22Rv1 (cell line): ENCODE measurements at regions not wholly inside any gene's neighbourhood (a gene's known extent, or its start where the extent isn't known, plus 50 kb on each side); places are given as distances from the start of the nearest gene placed in this dataset.

Experiments
- H3K27ac ChIP-seq: fragments of 450-650 bp; 2 replicates; pipeline ENCODE4 v1.5.1; 2017
- CTCF ChIP-seq: fragments of 450-650 bp; IDR thresholded peaks from 2 replicates; pipeline ENCODE4 v1.5.1; 2017; ENCODE audit warnings: mild to moderate bottlenecking
- ZFX ChIP-seq: fragments of 450-650 bp; IDR thresholded peaks from 2 replicates; pipeline ENCODE4 v1.6.1; 2017; ENCODE audit warnings: antibody characterized with exemption, borderline replicate concordance

- H3K27ac ChIP-seq: no peak overlapping the region
- TF ChIP-seq CTCF (peak; percentile 86), ZFX (no peak)
Observed at GRCh38 chr12:77686760-77687159, 143.9 kb upstream of the NAV3 start.

GRCh38 chr12:77685901-77686300, 144.8 kb upstream of the NAV3 start:
- no peak overlapping the region for H3K27ac ChIP-seq
- TF ChIP-seq ZFX (no peak), CTCF (no peak)

- no peak for TF ChIP-seq ZFX
- TF ChIP-seq CTCF: peak; percentile 86
- H3K27ac ChIP-seq: no peak overlapping the region
Observed at GRCh38 chr12:77685112-77685511, 145.6 kb upstream of the NAV3 start.

- no peak for TF ChIP-seq ZFX
- TF ChIP-seq CTCF: no peak
- H3K27ac ChIP-seq: no peak overlapping the region
Observed at GRCh38 chr12:77682488-77682887, 148.2 kb upstream of the NAV3 start.

GRCh38 chr12:77681726-77682125, 149.0 kb upstream of the NAV3 start:
- H3K27ac ChIP-seq: no peak overlapping the region
- TF ChIP-seq ZFX: no peak
- TF ChIP-seq CTCF: no peak

GRCh38 chr12:77679686-77680085, 151.0 kb upstream of the NAV3 start:
- H3K27ac ChIP-seq: no peak overlapping the region

GRCh38 chr12:77678621-77679020, 152.1 kb upstream of the NAV3 start:
- no peak overlapping the region for H3K27ac ChIP-seq

More at GRCh38 chr12:77679686-77680085, 151.0 kb upstream of the NAV3 start:
- TF ChIP-seq ZFX (no peak), CTCF (no peak)

More at GRCh38 chr12:77678621-77679020, 152.1 kb upstream of the NAV3 start:
- no peak for TF ChIP-seq CTCF
